Activated CD4-positive, alpha-beta T cell treated with anti-CD3 and anti-CD28 coated beads, Interleukin-2, amount 10 ng/mL, durations not matched to agents 7 days and 5 days (primary cell): ENCODE measurements at regions not wholly inside any gene's neighbourhood (a gene's known extent, or its start where the extent isn't known, plus 50 kb on each side); places are given as distances from the start of the nearest gene placed in this dataset.
"Not testable (repeated sequence)": the region's sequence is repeated elsewhere in the genome, so short reads cannot be mapped to it uniquely, and the experiment has no call there.

Source experiments
- CTCF ChIA-PET: fragments of 350-600 bp; sonication (Branson Sonifier 250); formaldehyde crosslinking; loops from one replicate; lab custom pipeline; 2021; ENCODE audit warnings: antibody characterized with exemption; lab: Charles Lee
- POLR2A ChIA-PET: fragments of 350-600 bp; sonication (Branson Sonifier 250); formaldehyde crosslinking; loops from one replicate; lab custom pipeline; 2021; ENCODE audit warnings: antibody characterized with exemption; lab: Charles Lee
- DNase-seq: peaks from one replicate; pipeline ENCODE4 v3.0.0-alpha.2; 2020
- H3K27ac Mint-ChIP-seq: one replicate; pipeline ENCODE4 v1.8.0; 2021; ENCODE audit warnings: mild to moderate bottlenecking, moderate library complexity, mixed read lengths
- H3K27me3 Mint-ChIP-seq: one replicate; pipeline ENCODE4 v1.8.0; 2021; ENCODE audit warnings: mixed read lengths
- H3K36me3 Mint-ChIP-seq: one replicate; pipeline ENCODE4 v1.8.0; 2021; ENCODE audit warnings: low read depth, mixed read lengths
- H3K4me1 Mint-ChIP-seq: one replicate; pipeline ENCODE4 v1.8.0; 2021; ENCODE audit warnings: mixed read lengths
- H3K4me3 Mint-ChIP-seq: one replicate; pipeline ENCODE4 v1.8.0; 2021; ENCODE audit warnings: mild to moderate bottlenecking, moderate library complexity, mixed read lengths
- H3K9me3 Mint-ChIP-seq: one replicate; pipeline ENCODE4 v1.8.0; 2021; ENCODE audit warnings: mixed read lengths

DNA sequence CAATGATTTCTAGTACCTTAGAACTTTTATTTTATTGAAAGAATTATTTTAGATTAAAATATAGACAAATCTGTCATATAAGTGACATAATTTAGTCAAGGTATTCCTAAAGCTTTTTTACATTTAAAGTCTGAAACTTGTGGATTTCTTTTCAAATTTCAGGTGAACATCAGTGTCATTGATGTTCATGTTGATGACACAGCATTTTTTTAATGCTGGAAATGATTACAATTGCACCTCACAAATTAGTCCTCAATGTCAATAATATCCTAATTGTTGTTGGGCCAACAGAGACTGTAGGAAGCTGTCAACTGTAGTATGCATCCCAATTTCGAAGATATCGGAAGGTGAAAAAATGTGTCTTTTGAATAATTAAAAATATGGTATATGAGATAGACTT, 214.4 kb upstream of the ARL4C start:
- Mint-ChIP-seq H3K27me3 (peaks cover 6% of the 10 kb centered on the region), H3K4me1 (no peaks in the 10 kb centered on the region), H3K27ac (no peak overlapping the region), H3K9me3 (no peaks in the 10 kb centered on the region), H3K4me3 (no peak overlapping the region), H3K36me3 (no peaks in the 10 kb centered on the region)
- ChIA-PET POLR2A (no interaction called here), CTCF (no interaction called here)
- DNase-seq: no peak

DNA sequence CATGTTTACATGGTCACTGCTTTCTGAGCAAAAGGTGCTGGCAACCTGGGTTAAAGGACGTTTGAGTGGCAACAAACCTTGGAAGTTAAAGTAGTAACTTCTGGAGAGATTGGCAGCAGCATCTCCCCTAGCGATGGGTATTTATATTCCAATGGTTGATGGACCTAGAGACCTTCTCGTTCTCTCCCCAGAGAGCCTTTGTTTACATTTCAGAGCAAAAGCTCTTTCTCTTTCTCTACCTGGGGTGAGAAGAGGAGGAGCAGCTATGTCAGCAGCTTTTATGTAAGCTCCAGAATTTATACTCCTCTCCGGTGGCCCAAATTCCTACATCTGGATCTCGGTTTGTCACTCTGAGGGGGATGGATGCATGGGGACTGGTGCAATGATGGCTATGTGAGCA, 213.7 kb upstream of the ARL4C start:
- Mint-ChIP-seq H3K9me3 (no peaks in the 10 kb centered on the region), H3K27ac (no peak overlapping the region), H3K4me1 (no peaks in the 10 kb centered on the region), H3K36me3 (no peaks in the 10 kb centered on the region), H3K27me3 (peaks cover 6% of the 10 kb centered on the region), H3K4me3 (no peak overlapping the region)
- POLR2A ChIA-PET: no interaction called here
- DNase-seq: no peak
- CTCF ChIA-PET: no interaction called here

DNA sequence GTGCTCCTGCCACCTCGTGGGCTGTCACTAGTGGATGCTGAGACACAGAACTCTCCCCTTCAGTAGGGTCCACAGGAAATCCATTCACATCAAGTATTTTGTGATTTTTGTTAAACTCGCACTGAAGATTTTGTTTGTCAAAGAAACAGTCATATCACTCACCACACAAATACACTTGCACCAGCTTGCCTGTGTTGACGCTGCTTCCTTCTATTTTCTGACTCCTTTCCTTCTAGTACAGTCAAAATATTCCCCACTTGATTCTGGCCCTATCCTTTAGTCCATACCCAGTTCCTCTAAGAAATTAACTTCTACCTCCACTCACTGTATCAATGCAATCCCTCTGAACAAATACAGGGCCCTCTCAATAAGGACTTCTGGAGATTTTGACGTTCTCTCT, 213.2 kb upstream of the ARL4C start:
- Mint-ChIP-seq H3K27ac (no peak overlapping the region), H3K9me3 (no peaks in the 10 kb centered on the region), H3K36me3 (no peaks in the 10 kb centered on the region), H3K27me3 (peaks cover 6% of the 10 kb centered on the region), H3K4me1 (no peaks in the 10 kb centered on the region), H3K4me3 (no peak overlapping the region)
- no peak for DNase-seq
- ChIA-PET CTCF (no interaction called here), POLR2A (interaction anchor here (0.5 kb wide), 1 partner anchor 638 kb away, joined by 4 read pairs; no protein-coding TSS in a partner anchor)

DNA sequence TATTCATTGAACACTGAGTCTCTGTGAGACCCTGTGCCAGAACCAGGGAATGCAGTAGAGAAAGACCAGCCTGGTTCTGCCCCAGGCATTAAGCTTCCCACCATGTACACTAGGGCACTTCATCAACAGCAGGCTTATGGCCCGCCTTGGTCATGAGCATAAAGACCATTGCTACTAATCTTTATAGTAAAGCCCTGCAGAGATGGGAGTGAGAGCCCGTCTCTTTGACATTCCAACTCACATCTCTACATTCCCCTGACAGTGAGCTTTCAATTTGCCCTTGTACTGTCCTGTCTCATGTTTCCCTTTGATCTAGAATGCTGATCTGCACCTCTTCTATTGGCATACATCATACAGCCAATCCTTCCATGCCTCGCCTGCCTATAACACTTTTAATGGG, 211.8 kb upstream of the ARL4C start:
- Mint-ChIP-seq H3K27me3 (peaks cover 5% of the 10 kb centered on the region), H3K36me3 (no peaks in the 10 kb centered on the region), H3K4me1 (no peaks in the 10 kb centered on the region), H3K4me3 (no peak overlapping the region), H3K27ac (no peak overlapping the region), H3K9me3 (no peaks in the 10 kb centered on the region)
- ChIA-PET POLR2A (no interaction called here), CTCF (no interaction called here)
- no peak for DNase-seq

DNA sequence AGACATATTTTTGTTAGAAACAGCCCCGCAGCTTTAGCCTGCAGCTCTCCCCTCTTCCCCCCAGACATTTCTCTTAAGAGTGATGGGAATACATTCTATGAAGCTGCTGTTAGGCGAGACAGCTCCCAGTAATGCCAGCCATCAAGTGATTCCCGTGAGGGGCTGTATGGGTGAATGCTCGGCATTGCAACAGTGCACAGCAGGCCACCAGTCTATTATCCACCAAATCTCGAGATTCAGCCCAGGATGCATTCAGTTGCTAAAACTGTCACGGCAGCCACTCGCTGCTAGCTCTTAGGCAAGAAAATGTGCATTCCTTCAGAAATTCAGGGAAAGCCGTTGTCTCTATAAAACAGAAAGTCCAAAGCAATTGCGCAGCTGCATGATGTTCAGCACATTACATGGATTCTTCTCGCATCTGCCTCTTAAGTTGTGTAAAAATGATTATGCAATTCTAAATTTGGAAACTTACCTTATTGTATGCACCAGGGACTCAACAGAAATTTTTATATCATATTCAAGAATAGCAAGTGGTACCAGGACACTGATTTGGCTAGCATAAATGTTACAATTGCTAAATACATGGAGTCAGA, 211.3 kb upstream of the ARL4C start:
- no peak overlapping the region for H3K27ac Mint-ChIP-seq
- H3K9me3 Mint-ChIP-seq: no peaks in the 10 kb centered on the region
- no peaks in the 10 kb centered on the region for H3K4me1 Mint-ChIP-seq
- DNase-seq: no peak
- H3K27me3 Mint-ChIP-seq: peaks cover 5% of the 10 kb centered on the region
- ChIA-PET POLR2A (no interaction called here), CTCF (no interaction called here)
- H3K36me3 Mint-ChIP-seq: no peaks in the 10 kb centered on the region
- no peak overlapping the region for H3K4me3 Mint-ChIP-seq

DNA sequence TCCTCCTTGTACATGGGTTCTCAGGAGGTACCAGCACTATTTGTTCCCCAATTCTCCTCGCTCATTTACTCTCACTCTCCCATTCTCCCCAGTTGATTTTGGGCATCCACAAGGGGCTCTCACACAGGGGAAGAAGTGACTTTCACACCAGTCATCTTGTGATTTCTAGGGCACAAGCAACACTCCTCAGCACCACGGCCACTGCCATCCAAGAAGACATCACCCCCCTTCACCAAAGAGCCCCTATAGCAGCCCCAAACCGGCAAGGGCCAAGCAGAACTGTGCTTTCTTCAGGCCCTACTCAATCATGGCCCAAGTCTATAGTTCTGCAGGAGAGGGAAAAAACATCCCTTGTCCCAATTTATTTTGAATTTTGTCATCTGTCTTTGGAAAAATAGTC, 209.2 kb upstream of the ARL4C start:
- DNase-seq: no peak
- H3K27me3 Mint-ChIP-seq: peaks cover 2% of the 10 kb centered on the region
- CTCF ChIA-PET: no interaction called here
- H3K4me1 Mint-ChIP-seq: no peaks in the 10 kb centered on the region
- H3K9me3 Mint-ChIP-seq: no peaks in the 10 kb centered on the region
- POLR2A ChIA-PET: no interaction called here
- no peak overlapping the region for H3K4me3 Mint-ChIP-seq
- H3K36me3 Mint-ChIP-seq: no peaks in the 10 kb centered on the region
- H3K27ac Mint-ChIP-seq: no peak overlapping the region

DNA sequence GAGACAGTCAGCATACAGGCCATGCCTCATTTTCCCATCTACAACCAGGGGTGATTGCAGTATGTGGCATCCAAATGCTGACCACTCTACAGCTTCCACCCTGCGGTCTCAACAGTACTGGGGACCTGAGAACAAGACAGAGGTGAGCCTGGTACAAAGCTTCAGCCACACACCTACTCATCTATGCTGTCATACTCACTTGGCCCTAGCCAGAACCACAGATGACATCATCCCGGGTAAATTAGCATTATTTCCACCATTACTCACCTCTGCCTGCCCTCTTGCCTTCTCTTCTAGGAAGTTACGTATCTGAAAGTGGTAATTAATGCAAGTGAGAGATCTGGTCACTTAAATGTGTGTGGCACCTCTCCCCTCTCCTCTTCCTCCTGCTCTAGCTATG, 208.2 kb upstream of the ARL4C start:
- no peaks in the 10 kb centered on the region for H3K36me3 Mint-ChIP-seq
- H3K4me3 Mint-ChIP-seq: no peak overlapping the region
- H3K27me3 Mint-ChIP-seq: peaks cover 2% of the 10 kb centered on the region
- no peaks in the 10 kb centered on the region for H3K9me3 Mint-ChIP-seq
- ChIA-PET CTCF (no interaction called here), POLR2A (no interaction called here)
- H3K27ac Mint-ChIP-seq: no peak overlapping the region
- DNase-seq: no peak
- no peaks in the 10 kb centered on the region for H3K4me1 Mint-ChIP-seq

DNA sequence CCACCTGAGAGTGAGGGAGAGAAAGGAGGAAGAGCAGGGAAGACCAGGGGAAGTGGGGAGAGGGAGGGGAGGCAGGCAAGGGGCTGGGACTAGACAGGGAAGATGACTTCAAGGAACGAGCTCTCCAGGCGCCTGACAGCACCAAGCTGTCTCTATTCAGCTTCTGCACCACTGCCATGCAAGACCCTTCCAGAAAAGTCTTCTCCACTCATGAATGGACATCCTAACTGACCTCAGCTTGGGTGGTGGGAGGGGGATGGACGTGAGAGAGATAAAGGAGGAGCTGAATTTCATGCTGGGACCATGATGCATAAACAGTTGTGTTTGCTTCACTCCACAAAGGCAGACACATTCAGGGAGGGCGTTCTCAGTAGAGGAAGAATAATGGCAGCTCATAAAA, 206.4 kb upstream of the ARL4C start:
- H3K27ac Mint-ChIP-seq: no peak overlapping the region
- ChIA-PET CTCF (interaction anchor here (0.7 kb wide), 1 partner anchor 14 kb away, joined by 3 read pairs; no protein-coding TSS in a partner anchor), POLR2A (no interaction called here)
- H3K9me3 Mint-ChIP-seq: peaks cover 2% of the 10 kb centered on the region
- H3K27me3 Mint-ChIP-seq: peaks cover 2% of the 10 kb centered on the region
- H3K4me1 Mint-ChIP-seq: no peaks in the 10 kb centered on the region
- no peak for DNase-seq
- H3K4me3 Mint-ChIP-seq: no peak overlapping the region
- no peaks in the 10 kb centered on the region for H3K36me3 Mint-ChIP-seq

DNA sequence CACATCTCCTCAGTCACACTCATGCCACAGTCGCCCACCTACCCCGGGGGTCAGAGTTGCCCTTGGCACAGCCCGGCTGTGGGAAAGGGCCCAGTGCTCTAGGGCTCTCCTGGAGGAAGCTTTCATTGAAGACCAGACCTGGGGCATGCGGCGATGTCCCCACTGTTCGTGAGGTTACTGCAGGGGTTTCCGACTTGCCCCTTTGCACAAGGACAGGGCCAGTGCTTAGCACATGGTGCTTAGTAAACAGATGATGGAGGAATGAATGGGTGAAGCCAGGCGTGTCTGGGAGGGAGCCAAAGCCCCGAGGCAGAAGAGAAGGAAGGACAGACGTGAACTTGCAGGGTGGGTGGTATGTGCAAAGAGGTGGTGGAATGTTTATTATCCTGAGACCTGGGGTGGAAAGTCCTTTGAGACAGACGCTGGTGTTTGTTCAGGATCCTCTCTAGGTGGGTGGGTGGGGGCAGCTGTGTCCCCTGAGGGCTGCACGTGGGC, 205.9 kb upstream of the ARL4C start:
- Mint-ChIP-seq H3K36me3 (no peaks in the 10 kb centered on the region), H3K27me3 (peaks cover 2% of the 10 kb centered on the region), H3K4me3 (no peak overlapping the region), H3K27ac (no peak overlapping the region), H3K4me1 (no peaks in the 10 kb centered on the region), H3K9me3 (peaks cover 5% of the 10 kb centered on the region)
- CTCF ChIA-PET: no interaction called here
- DNase-seq: no peak
- POLR2A ChIA-PET: no interaction called here

DNA sequence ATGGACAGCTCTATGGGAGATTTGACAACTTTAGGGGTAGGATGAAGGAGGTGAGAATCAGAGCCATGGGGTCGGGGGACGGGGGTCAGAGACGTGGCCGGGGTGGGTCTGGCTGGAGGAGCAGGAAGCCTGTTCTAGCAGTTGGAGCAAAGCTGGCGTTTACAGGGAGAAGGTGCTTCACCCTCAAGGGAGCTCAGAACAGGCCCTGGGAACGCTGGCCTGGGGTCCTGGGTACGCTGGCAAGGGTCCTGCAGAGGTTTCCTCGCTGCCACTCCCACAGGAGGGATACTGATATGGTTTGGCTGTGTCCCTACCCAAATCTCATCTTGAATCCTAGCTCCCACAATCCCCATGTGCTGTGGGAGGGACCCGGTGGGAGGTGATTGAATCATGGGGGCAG, 205.0 kb upstream of the ARL4C start:
- peaks cover 8% of the 10 kb centered on the region for H3K9me3 Mint-ChIP-seq
- peaks cover 2% of the 10 kb centered on the region for H3K36me3 Mint-ChIP-seq
- no peaks in the 10 kb centered on the region for H3K4me1 Mint-ChIP-seq
- DNase-seq: no peak
- POLR2A ChIA-PET: no interaction called here
- H3K4me3 Mint-ChIP-seq: no peak overlapping the region
- CTCF ChIA-PET: no interaction called here
- peaks cover 2% of the 10 kb centered on the region for H3K27me3 Mint-ChIP-seq
- H3K27ac Mint-ChIP-seq: no peak overlapping the region

DNA sequence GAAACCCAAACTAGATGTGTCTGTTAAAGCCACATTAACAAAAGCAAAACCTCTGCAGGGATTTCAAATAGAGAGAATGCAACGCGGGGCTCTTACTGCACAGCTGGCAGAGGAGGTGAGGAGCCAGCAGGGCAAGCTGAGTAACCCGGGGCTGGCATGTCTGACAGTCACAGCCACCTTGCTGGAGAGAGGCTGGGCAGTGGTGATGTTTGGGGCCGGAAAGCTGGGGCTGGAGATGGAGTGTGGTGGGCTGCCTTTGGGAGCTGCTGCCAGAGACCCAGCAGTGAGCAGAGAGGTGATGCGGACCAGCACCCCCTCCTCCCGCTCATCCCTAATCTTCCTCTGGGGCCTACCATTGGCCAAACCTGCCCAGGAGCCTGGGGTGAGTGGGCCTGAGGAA, 204.5 kb upstream of the ARL4C start:
- H3K4me1 Mint-ChIP-seq: no peaks in the 10 kb centered on the region
- CTCF ChIA-PET: no interaction called here

DNA sequence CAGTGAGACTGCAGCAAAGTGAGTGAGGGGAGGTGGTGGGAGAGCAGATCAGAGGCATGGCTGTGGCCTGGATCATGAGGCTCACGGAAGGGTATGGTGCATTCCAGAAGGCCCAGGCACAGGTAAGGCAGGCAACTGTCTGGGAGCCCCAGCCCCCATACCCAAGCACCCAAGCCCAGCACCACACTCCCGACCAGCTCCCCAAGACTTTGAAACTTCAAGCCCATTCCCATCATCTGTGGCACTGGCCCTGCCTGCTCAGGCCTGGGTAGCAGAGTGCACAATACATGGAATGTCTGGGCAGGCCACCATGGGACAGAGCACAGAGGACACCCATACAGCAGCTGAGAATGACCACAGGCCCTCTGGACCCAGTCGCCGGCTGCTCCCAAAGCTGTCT, 202.6 kb upstream of the ARL4C start:
- no peaks in the 10 kb centered on the region for H3K27me3 Mint-ChIP-seq
- H3K9me3 Mint-ChIP-seq: peaks cover 22% of the 10 kb centered on the region
- DNase-seq: no peak
- no peak overlapping the region for H3K27ac Mint-ChIP-seq
- H3K4me1 Mint-ChIP-seq: no peaks in the 10 kb centered on the region
- no peak overlapping the region for H3K4me3 Mint-ChIP-seq
- ChIA-PET CTCF (no interaction called here), POLR2A (no interaction called here)
- H3K36me3 Mint-ChIP-seq: peaks cover 2% of the 10 kb centered on the region

More for the DNA sequence above, 204.5 kb upstream of the ARL4C start:
- H3K9me3 Mint-ChIP-seq: peaks cover 11% of the 10 kb centered on the region
- H3K27me3 Mint-ChIP-seq: peaks cover 2% of the 10 kb centered on the region
- DNase-seq: no peak
- H3K4me3 Mint-ChIP-seq: no peak overlapping the region
- POLR2A ChIA-PET: no interaction called here
- no peak overlapping the region for H3K27ac Mint-ChIP-seq
- peaks cover 2% of the 10 kb centered on the region for H3K36me3 Mint-ChIP-seq

DNA sequence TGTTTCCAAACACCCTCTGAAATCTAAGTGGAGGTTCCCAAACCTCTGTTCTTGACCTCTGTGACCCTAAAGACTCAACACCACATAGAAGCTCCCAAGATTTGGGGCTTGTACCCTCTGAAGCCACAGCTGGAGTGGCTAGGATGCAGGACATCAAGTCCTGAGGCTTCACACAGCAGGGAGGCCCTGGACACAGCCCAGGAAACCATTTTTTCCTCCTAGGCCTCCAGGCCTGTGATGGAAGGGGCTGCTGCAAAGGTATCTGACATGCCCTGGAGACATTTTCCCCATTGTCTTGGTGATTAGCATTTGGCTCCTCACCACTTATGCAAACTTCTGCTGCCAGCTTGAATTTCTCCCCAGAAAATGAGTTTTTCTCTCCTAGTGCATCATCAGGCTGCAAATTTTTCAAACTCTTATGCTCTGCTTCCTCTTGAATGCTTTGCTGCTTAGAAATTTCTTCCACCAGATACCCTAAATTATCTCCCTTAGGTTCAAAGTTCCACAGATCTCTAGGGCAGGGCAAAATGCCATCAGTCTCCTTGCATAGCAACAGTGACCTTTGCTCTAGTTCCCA, 200.5 kb upstream of the ARL4C start:
- H3K4me1 Mint-ChIP-seq, H3K36me3 Mint-ChIP-seq, POLR2A ChIA-PET, H3K27ac Mint-ChIP-seq, DNase-seq, CTCF ChIA-PET, H3K4me3 Mint-ChIP-seq: not testable (repeated sequence)
- peaks cover 12% of the 10 kb centered on the region for H3K27me3 Mint-ChIP-seq
- H3K9me3 Mint-ChIP-seq: peaks cover 26% of the 10 kb centered on the region

DNA sequence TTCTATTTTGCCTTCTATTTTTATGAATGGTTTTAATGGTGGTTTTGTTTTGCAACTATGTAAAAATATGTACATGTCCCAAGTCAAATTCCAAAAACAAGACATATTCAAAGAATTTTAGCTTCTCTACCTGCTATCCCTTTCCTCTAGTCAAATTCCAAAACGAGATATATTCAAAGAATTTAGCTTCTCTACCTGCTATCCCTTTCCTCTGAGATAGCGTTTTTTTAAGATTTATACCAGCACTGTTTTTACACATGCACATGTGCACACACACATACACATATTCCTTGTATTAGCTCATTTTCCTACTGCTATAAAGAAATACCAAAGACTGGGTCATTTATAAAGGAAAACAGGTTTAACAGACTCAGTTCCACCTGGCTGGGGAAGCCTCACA, 199.1 kb upstream of the ARL4C start:
- no peak overlapping the region for H3K4me3 Mint-ChIP-seq
- CTCF ChIA-PET: interaction anchor here (0.9 kb wide), 1 partner anchor 44 kb away, joined by 3 read pairs; no protein-coding TSS in a partner anchor
- H3K27me3 Mint-ChIP-seq: peaks cover 18% of the 10 kb centered on the region
- peaks cover 2% of the 10 kb centered on the region for H3K36me3 Mint-ChIP-seq
- peaks cover 26% of the 10 kb centered on the region for H3K9me3 Mint-ChIP-seq
- H3K27ac Mint-ChIP-seq: no peak overlapping the region
- H3K4me1 Mint-ChIP-seq: peaks cover 4% of the 10 kb centered on the region
- DNase-seq: no peak
- POLR2A ChIA-PET: no interaction called here
